ENCODE measurements at regions not wholly inside any gene's neighbourhood (a gene's known extent, or its start where the extent isn't known, plus 50 kb on each side); places are given as distances from the start of the nearest gene placed in this dataset.

GRCh38 chr2:220424561-220424960 is 797.1 kb downstream of the SLC4A3 start:
- no peak for ATAC-seq
- in situ Hi-C loops (cut with HindIII; ENCODE audit: extremely low pct_ligation_motif_present, low pct_unique_long_range_greater_than_20kb) = no loop called here
- no peaks in the 10 kb centered on the region for H3K79me2 ChIP-seq (ENCODE audit: insufficient read depth, low read length)
- CTCF ChIA-PET (ENCODE audit: low intra/inter-chr PET ratio, low total read pairs) = no interaction called here
- H2AFZ ChIP-seq (ENCODE audit: low read length) = no peak overlapping the region
- H3K4me1 ChIP-seq (ENCODE audit: insufficient read depth, low read length) = no peaks in the 10 kb centered on the region
- H3K9ac ChIP-seq (ENCODE audit: insufficient read depth, low read depth, low read length) = no peak overlapping the region
- no peak for TF ChIP-seq THAP8 (CRISPR knock-in tag; IDR thresholded peaks at IDR 0.05; ENCODE audit: borderline replicate concordance)
- TF ChIP-seq, protein P1, sequence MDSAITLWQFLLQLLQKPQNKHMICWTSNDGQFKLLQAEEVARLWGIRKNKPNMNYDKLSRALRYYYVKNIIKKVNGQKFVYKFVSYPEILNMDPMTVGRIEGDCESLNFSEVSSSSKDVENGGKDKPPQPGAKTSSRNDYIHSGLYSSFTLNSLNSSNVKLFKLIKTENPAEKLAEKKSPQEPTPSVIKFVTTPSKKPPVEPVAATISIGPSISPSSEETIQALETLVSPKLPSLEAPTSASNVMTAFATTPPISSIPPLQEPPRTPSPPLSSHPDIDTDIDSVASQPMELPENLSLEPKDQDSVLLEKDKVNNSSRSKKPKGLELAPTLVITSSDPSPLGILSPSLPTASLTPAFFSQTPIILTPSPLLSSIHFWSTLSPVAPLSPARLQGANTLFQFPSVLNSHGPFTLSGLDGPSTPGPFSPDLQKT (CRISPR knock-in tag; IDR thresholded peaks at IDR 0.05; ENCODE audit: borderline replicate concordance) = no peak
- POLR2A ChIA-PET = no interaction called here
- intact Hi-C loops (cut with micrococcal nuclease; ENCODE audit: unreplicated experiment) = no loop called here
- 0% methylated on average over 2 of the region's 2 CpGs for WGBS (ENCODE audit: low lambda C conversion rate)
- no peaks in the 10 kb centered on the region for H3K27me3 ChIP-seq (ENCODE audit: control insufficient read depth in 1 of 2, insufficient read depth in 2 of 2, low read length in 2 of 2)
- H3K9me3 ChIP-seq (ENCODE audit: low read length) = peaks cover 8% of the 10 kb centered on the region; the same call in 1 of the 2 replicates
- no peaks in the 10 kb centered on the region for H4K20me1 ChIP-seq (ENCODE audit: insufficient read depth, low read length)
- H3K4me2 ChIP-seq (ENCODE audit: low read depth, low read length) = no peak overlapping the region
- BruUV-seq (replicated peaks) = no TSS peak
- no peak overlapping the region for H3K4me3 ChIP-seq (replicated peaks in 1 of 3; ENCODE audit: insufficient read depth in 1 of 3, low read depth in 2 of 3, low read length in 3 of 3)
- no peak overlapping the region for H3K27ac ChIP-seq (ENCODE audit: extremely low read length, insufficient read depth, low read length)
- no peak for FAIRE-seq
- no peak for DNase-seq (ENCODE audit: low spot score)
- H3K36me3 ChIP-seq (replicated peaks in 1 of 2; ENCODE audit: control insufficient read depth in 1 of 2, insufficient read depth in 2 of 2, low read length in 2 of 2) = no peaks in the 10 kb centered on the region

DNA sequence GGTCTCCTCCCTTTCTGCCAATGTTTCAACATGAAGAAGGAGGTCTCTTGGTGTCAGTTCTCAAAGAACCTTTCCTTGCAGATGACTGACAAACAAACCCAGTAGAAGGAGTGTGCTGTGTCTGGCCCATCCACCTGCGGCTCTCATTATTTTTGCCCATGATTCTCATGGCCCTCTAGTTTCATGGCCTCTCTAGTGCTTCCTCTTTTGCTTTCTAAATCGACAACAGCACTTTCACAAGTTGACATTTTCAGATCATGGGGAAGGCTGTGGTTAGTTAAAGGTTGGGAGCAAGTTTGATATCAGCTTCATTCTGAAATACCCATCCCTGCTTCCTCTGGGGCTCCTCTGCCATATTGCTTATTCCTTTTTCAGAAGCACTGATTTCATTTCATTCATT is 805.2 kb downstream of the SLC4A3 start:
- intact Hi-C loops (cut with micrococcal nuclease; ENCODE audit: unreplicated experiment) = no loop called here
- no peak overlapping the region for H2AFZ ChIP-seq (ENCODE audit: low read length)
- BruUV-seq (replicated peaks) = no TSS peak
- ATAC-seq = no peak
- H3K4me2 ChIP-seq (ENCODE audit: low read depth, low read length) = no peak overlapping the region
- H3K4me3 ChIP-seq (replicated peaks in 1 of 3; ENCODE audit: insufficient read depth in 1 of 3, low read depth in 2 of 3, low read length in 3 of 3) = no peak overlapping the region
- H3K4me1 ChIP-seq (ENCODE audit: insufficient read depth, low read length) = no peaks in the 10 kb centered on the region
- no peak for FAIRE-seq
- in situ Hi-C loops (cut with HindIII; ENCODE audit: extremely low pct_ligation_motif_present, low pct_unique_long_range_greater_than_20kb) = no loop called here
- H3K36me3 ChIP-seq (replicated peaks in 1 of 2; ENCODE audit: control insufficient read depth in 1 of 2, insufficient read depth in 2 of 2, low read length in 2 of 2) = no peaks in the 10 kb centered on the region
- no peaks in the 10 kb centered on the region for H3K9me3 ChIP-seq (ENCODE audit: low read length)
- H3K9ac ChIP-seq (ENCODE audit: insufficient read depth, low read depth, low read length) = no peak overlapping the region
- no peak overlapping the region for H3K27ac ChIP-seq (ENCODE audit: extremely low read length, insufficient read depth, low read length)
- H3K79me2 ChIP-seq (ENCODE audit: insufficient read depth, low read length) = no peaks in the 10 kb centered on the region
- no peak for DNase-seq (ENCODE audit: low spot score)
- ChIA-PET CTCF (ENCODE audit: low intra/inter-chr PET ratio, low total read pairs) (no interaction called here), POLR2A (no interaction called here)
- no peaks in the 10 kb centered on the region for H3K27me3 ChIP-seq (ENCODE audit: control insufficient read depth in 1 of 2, insufficient read depth in 2 of 2, low read length in 2 of 2)
- no peaks in the 10 kb centered on the region for H4K20me1 ChIP-seq (ENCODE audit: insufficient read depth, low read length)
- WGBS (ENCODE audit: low lambda C conversion rate) = 0% methylated on average over 2 of the region's 2 CpGs
- TF ChIP-seq HMG20A (CRISPR knock-in tag; IDR thresholded peaks at IDR 0.05; ENCODE audit: borderline replicate concordance) = no peak
- TF ChIP-seq CHD2 (IDR thresholded peaks at IDR 0.05; ENCODE audit: low read depth, low read length) = no peak
- TF ChIP-seq CBX5 (CRISPR knock-in tag; IDR thresholded peaks at IDR 0.05; ENCODE audit: borderline replicate concordance) = no peak
- TF ChIP-seq FOXC1 (CRISPR knock-in tag; IDR thresholded peaks at IDR 0.05; ENCODE audit: borderline replicate concordance) = no peak
- TF ChIP-seq NPAS2 (CRISPR knock-in tag; IDR thresholded peaks at IDR 0.05; ENCODE audit: borderline replicate concordance) = no peak
- no peak for TF ChIP-seq SP2 (CRISPR knock-in tag; IDR thresholded peaks at IDR 0.05)
- TF ChIP-seq HIVEP1 (CRISPR knock-in tag; IDR thresholded peaks at IDR 0.05) = no peak
- TF ChIP-seq STAT5B (CRISPR knock-in tag; IDR thresholded peaks at IDR 0.05) = no peak
- TF ChIP-seq, protein P2, sequence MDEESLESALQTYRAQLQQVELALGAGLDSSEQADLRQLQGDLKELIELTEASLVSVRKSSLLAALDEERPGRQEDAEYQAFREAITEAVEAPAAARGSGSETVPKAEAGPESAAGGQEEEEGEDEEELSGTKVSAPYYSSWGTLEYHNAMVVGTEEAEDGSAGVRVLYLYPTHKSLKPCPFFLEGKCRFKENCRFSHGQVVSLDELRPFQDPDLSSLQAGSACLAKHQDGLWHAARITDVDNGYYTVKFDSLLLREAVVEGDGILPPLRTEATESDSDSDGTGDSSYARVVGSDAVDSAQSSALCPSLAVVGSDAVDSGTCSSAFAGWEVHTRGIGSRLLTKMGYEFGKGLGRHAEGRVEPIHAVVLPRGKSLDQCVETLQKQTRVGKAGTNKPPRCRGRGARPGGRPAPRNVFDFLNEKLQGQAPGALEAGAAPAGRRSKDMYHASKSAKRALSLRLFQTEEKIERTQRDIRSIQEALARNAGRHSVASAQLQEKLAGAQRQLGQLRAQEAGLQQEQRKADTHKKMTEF (CRISPR knock-in tag; IDR thresholded peaks at IDR 0.05) = no peak
- no peak for TF ChIP-seq POLR2A (IDR thresholded peaks at IDR 0.05; ENCODE audit: insufficient read depth in 1 of 2, low read depth in 2 of 2, low read length in 2 of 2)
- no peak for TF ChIP-seq RNF2 (conservative IDR thresholded peaks at IDR 0.05; ENCODE audit: low read depth)
- TF ChIP-seq ZNF383 (CRISPR knock-in tag; IDR thresholded peaks at IDR 0.05; ENCODE audit: borderline replicate concordance) = no peak
- no peak for TF ChIP-seq SP4 (CRISPR knock-in tag; IDR thresholded peaks at IDR 0.05)
- TF ChIP-seq GATAD1 (CRISPR knock-in tag; IDR thresholded peaks at IDR 0.05) = no peak
- no peak for TF ChIP-seq ZNF251 (CRISPR knock-in tag; IDR thresholded peaks at IDR 0.05)
- no peak for TF ChIP-seq NCOA1 (CRISPR knock-in tag; IDR thresholded peaks at IDR 0.05)
- no peak for TF ChIP-seq ZNF660 (CRISPR knock-in tag; IDR thresholded peaks at IDR 0.05; ENCODE audit: borderline replicate concordance, low read depth)
- no peak for TF ChIP-seq ZNF775 (CRISPR knock-in tag; IDR thresholded peaks at IDR 0.05; ENCODE audit: borderline replicate concordance)
